Ovary (tissue), 3 donors: ENCODE measurements at regions not wholly inside any gene's neighbourhood (a gene's known extent, or its start where the extent isn't known, plus 50 kb on each side); places are given as distances from the start of the nearest gene placed in this dataset.
"Not testable (repeated sequence)": the region's sequence is repeated elsewhere in the genome, so short reads cannot be mapped to it uniquely, and the experiment has no call there.

Source experiments
- POLR2A ChIP-seq: fragments of 450-650 bp; IDR thresholded peaks from one replicate; pipeline ENCODE4 v1.6.1; 2017; ENCODE audit warnings: antibody characterized with exemption, mild to moderate bottlenecking, moderate library complexity
- TF ChIP-seq, protein P1 (sequence below), 3 donors: fragments of 450-650 bp in 2 of 3; fragments of 200-600 bp in 1 of 3; IDR thresholded peaks; one replicate each; pipeline versions ENCODE4 v1.5.1 to v1.8.0; 2016 to 2022; ENCODE audit warnings: antibody characterized with exemption in 3 of 3, mild to moderate bottlenecking in 1 of 3
- donor health status: DM: no; HTN: no; CAD: no.

DNA sequence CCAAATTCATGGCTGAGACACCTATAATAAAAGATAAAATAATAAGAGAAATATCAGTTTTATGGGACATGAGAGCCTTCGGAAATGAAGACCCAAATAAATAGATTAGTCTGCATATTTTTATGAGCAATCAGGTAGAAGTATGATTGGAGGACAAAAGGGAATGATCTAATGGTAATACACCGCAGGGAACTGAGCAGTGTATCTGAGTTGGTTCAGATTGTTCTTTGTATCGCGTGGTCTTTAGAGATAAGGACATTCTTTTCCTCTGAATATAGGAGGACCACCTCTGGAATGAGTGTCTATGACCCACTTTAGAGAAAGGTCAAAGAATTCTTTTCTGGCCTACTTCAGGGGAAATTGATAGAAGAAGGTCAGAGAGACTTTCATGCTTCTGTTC is 801.8 kb upstream of the CHD1 start:
- not testable (repeated sequence) for TF ChIP-seq POLR2A
- TF ChIP-seq, protein P1, sequence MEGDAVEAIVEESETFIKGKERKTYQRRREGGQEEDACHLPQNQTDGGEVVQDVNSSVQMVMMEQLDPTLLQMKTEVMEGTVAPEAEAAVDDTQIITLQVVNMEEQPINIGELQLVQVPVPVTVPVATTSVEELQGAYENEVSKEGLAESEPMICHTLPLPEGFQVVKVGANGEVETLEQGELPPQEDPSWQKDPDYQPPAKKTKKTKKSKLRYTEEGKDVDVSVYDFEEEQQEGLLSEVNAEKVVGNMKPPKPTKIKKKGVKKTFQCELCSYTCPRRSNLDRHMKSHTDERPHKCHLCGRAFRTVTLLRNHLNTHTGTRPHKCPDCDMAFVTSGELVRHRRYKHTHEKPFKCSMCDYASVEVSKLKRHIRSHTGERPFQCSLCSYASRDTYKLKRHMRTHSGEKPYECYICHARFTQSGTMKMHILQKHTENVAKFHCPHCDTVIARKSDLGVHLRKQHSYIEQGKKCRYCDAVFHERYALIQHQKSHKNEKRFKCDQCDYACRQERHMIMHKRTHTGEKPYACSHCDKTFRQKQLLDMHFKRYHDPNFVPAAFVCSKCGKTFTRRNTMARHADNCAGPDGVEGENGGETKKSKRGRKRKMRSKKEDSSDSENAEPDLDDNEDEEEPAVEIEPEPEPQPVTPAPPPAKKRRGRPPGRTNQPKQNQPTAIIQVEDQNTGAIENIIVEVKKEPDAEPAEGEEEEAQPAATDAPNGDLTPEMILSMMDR (IDR thresholded peaks at IDR 0.05): not testable (repeated sequence)
